ENCODE measurements at regions not wholly inside any gene's neighbourhood (a gene's known extent, or its start where the extent isn't known, plus 50 kb on each side); places are given as distances from the start of the nearest gene placed in this dataset.

GRCh38 chr9:126125577-126125976 lies 201.1 kb upstream of the MVB12B start:
- no peak for DNase-seq (ENCODE audit: low read depth in 2 of 2)

GRCh38 chr9:126125992-126126409 lies 200.6 kb upstream of the MVB12B start:
- no peak for DNase-seq (ENCODE audit: low read depth in 2 of 2)

- no peak for DNase-seq (ENCODE audit: low read depth in 2 of 2)
These were observed 199.8 kb upstream of the MVB12B start for GRCh38 chr9:126126807-126127206.

GRCh38 chr9:126127591-126127990 lies 199.0 kb upstream of the MVB12B start:
- no peak for DNase-seq (ENCODE audit: low read depth in 2 of 2)

GRCh38 chr9:126128494-126129142 lies 198.0 kb upstream of the MVB12B start:
- DNase-seq (ENCODE audit: low read depth in 2 of 2) = no peak

- no peak for DNase-seq (ENCODE audit: low read depth in 2 of 2)
These were observed 195.3 kb upstream of the MVB12B start for GRCh38 chr9:126131066-126132010.

GRCh38 chr9:126132746-126133145 lies 193.9 kb upstream of the MVB12B start:
- no peak for DNase-seq (ENCODE audit: low read depth in 2 of 2)

- DNase-seq (ENCODE audit: low read depth in 2 of 2) = no peak
These were observed 182.4 kb upstream of the MVB12B start for GRCh38 chr9:126144196-126144595.

GRCh38 chr9:126144603-126145456 lies 181.8 kb upstream of the MVB12B start:
- DNase-seq (ENCODE audit: low read depth in 2 of 2) = no peak

- DNase-seq (ENCODE audit: low read depth in 2 of 2) = no peak
These were observed 180.8 kb upstream of the MVB12B start for GRCh38 chr9:126145887-126146253.

- no peak for DNase-seq (ENCODE audit: low read depth in 2 of 2)
These were observed 180.1 kb upstream of the MVB12B start for GRCh38 chr9:126146254-126147145.

GRCh38 chr9:126147186-126147935 lies 179.3 kb upstream of the MVB12B start:
- DNase-seq (ENCODE audit: low read depth in 2 of 2) = no peak

- DNase-seq (ENCODE audit: low read depth in 2 of 2) = no peak
These were observed 178.4 kb upstream of the MVB12B start for GRCh38 chr9:126147936-126148870.

- no peak for DNase-seq (ENCODE audit: low read depth in 2 of 2)
These were observed 177.6 kb upstream of the MVB12B start for GRCh38 chr9:126148994-126149393.

- DNase-seq (ENCODE audit: low read depth in 2 of 2) = no peak
These were observed 177.0 kb upstream of the MVB12B start for GRCh38 chr9:126149661-126150060.

GRCh38 chr9:126150411-126151030 lies 176.1 kb upstream of the MVB12B start:
- no peak for DNase-seq (ENCODE audit: low read depth in 2 of 2)

- DNase-seq (ENCODE audit: low read depth in 2 of 2) = no peak
These were observed 175.5 kb upstream of the MVB12B start for GRCh38 chr9:126151031-126151685.

GRCh38 chr9:126151686-126152134 lies 174.9 kb upstream of the MVB12B start:
- no peak for DNase-seq (ENCODE audit: low read depth in 2 of 2)
